Type B pancreatic cell (in vitro differentiated cells): ENCODE measurements at regions not wholly inside any gene's neighbourhood (a gene's known extent, or its start where the extent isn't known, plus 50 kb on each side); places are given as distances from the start of the nearest gene placed in this dataset.

Experiments used
- DNase-seq: peaks from one replicate; pipeline ENCODE4 v3.0.0; 2021; ENCODE audit warnings: mixed read lengths; ENCODE audit not compliant: unreplicated experiment; ENCODE audit errors: extremely low spot score
- H3K27ac Mint-ChIP-seq: 2 replicates; pipeline ENCODE4 v1.8.0; 2021; ENCODE audit warnings: mild to moderate bottlenecking, mixed read lengths
- H3K27me3 Mint-ChIP-seq: 2 replicates; pipeline ENCODE4 v1.8.0; 2021; ENCODE audit warnings: mixed read lengths
- H3K36me3 Mint-ChIP-seq: 2 replicates; pipeline ENCODE4 v1.8.0; 2021; ENCODE audit warnings: mixed read lengths
- H3K4me1 Mint-ChIP-seq: one replicate; pipeline ENCODE4 v1.8.0; 2021; ENCODE audit warnings: mixed read lengths; ENCODE audit not compliant: unreplicated experiment
- H3K4me3 Mint-ChIP-seq: 2 replicates; pipeline ENCODE4 v1.8.0; 2021; ENCODE audit warnings: mild to moderate bottlenecking, mixed read lengths
- H3K9me3 Mint-ChIP-seq: 2 replicates; pipeline ENCODE4 v1.8.0; 2021; ENCODE audit warnings: mixed read lengths
- TF ChIP-seq, protein P1 (sequence below): fragments of 200-600 bp; sonication (generic); conservative IDR thresholded peaks from 2 replicates; pipeline ENCODE4 v1.5.0; 2021; ENCODE audit warnings: antibody characterized with exemption, mild to moderate bottlenecking

GRCh38 chr2:160783474-160783873 lies 289.9 kb upstream of the RBMS1 start:
- Mint-ChIP-seq H3K9me3 (peaks cover 8% of the 10 kb centered on the region), H3K4me1 (no peaks in the 10 kb centered on the region), H3K27ac (no peak overlapping the region), H3K36me3 (no peaks in the 10 kb centered on the region), H3K27me3 (no peaks in the 10 kb centered on the region), H3K4me3 (no peak overlapping the region)
- TF ChIP-seq, protein P1, sequence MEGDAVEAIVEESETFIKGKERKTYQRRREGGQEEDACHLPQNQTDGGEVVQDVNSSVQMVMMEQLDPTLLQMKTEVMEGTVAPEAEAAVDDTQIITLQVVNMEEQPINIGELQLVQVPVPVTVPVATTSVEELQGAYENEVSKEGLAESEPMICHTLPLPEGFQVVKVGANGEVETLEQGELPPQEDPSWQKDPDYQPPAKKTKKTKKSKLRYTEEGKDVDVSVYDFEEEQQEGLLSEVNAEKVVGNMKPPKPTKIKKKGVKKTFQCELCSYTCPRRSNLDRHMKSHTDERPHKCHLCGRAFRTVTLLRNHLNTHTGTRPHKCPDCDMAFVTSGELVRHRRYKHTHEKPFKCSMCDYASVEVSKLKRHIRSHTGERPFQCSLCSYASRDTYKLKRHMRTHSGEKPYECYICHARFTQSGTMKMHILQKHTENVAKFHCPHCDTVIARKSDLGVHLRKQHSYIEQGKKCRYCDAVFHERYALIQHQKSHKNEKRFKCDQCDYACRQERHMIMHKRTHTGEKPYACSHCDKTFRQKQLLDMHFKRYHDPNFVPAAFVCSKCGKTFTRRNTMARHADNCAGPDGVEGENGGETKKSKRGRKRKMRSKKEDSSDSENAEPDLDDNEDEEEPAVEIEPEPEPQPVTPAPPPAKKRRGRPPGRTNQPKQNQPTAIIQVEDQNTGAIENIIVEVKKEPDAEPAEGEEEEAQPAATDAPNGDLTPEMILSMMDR, result no peak
- no peak for DNase-seq

GRCh38 chr2:160784034-160784433 lies 290.4 kb upstream of the RBMS1 start:
- no peak overlapping the region for H3K27ac Mint-ChIP-seq
- TF ChIP-seq, protein P1, result no peak
- no peaks in the 10 kb centered on the region for H3K4me1 Mint-ChIP-seq
- DNase-seq, result no peak
- H3K27me3 Mint-ChIP-seq, result no peaks in the 10 kb centered on the region
- H3K4me3 Mint-ChIP-seq, result no peak overlapping the region
- no peaks in the 10 kb centered on the region for H3K36me3 Mint-ChIP-seq
- peaks cover 8% of the 10 kb centered on the region for H3K9me3 Mint-ChIP-seq

- H3K36me3 Mint-ChIP-seq, result no peaks in the 10 kb centered on the region
- no peaks in the 10 kb centered on the region for H3K4me1 Mint-ChIP-seq
- no peak for DNase-seq
- no peak overlapping the region for H3K27ac Mint-ChIP-seq
- no peaks in the 10 kb centered on the region for H3K9me3 Mint-ChIP-seq
- TF ChIP-seq, protein P1, result no peak
- no peak overlapping the region for H3K4me3 Mint-ChIP-seq
- H3K27me3 Mint-ChIP-seq, result no peaks in the 10 kb centered on the region
Measured at GRCh38 chr2:160790738-160791137, 297.1 kb upstream of the RBMS1 start.

GRCh38 chr2:160791884-160792283 lies 298.3 kb upstream of the RBMS1 start:
- H3K27me3 Mint-ChIP-seq, result no peaks in the 10 kb centered on the region
- DNase-seq, result no peak
- no peaks in the 10 kb centered on the region for H3K4me1 Mint-ChIP-seq
- no peak overlapping the region for H3K27ac Mint-ChIP-seq
- no peaks in the 10 kb centered on the region for H3K9me3 Mint-ChIP-seq
- H3K4me3 Mint-ChIP-seq, result no peak overlapping the region
- H3K36me3 Mint-ChIP-seq, result no peaks in the 10 kb centered on the region
- TF ChIP-seq, protein P1, result no peak

DNA sequence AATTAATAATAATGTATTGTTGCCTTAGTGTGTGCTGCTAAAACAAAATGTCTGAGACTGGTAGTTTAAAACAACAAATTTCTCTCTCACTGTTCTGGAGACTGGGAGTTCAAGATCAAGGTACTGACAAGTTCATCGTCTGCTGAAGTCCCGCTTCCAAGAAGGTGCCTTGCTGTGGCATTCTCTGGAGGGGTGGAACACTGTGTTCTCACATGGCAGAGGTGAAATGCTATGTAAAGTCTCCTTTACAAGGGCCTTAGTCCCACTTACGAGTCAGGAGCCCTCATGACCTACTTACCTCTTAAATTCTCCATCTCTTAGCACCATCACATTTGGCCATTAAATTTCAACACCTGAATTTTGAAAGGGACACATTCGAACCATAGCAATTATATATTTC lies 299.2 kb upstream of the RBMS1 start:
- no peak overlapping the region for H3K27ac Mint-ChIP-seq
- H3K36me3 Mint-ChIP-seq, result no peaks in the 10 kb centered on the region
- H3K9me3 Mint-ChIP-seq, result peaks cover 4% of the 10 kb centered on the region
- TF ChIP-seq, protein P1, result no peak
- no peaks in the 10 kb centered on the region for H3K27me3 Mint-ChIP-seq
- H3K4me3 Mint-ChIP-seq, result no peak overlapping the region
- DNase-seq, result no peak
- H3K4me1 Mint-ChIP-seq, result no peaks in the 10 kb centered on the region

GRCh38 chr2:160794926-160795325 lies 301.3 kb upstream of the RBMS1 start:
- DNase-seq, result no peak
- Mint-ChIP-seq H3K27me3 (no peaks in the 10 kb centered on the region), H3K27ac (no peak overlapping the region), H3K9me3 (peaks cover 4% of the 10 kb centered on the region), H3K4me1 (no peaks in the 10 kb centered on the region), H3K36me3 (no peaks in the 10 kb centered on the region), H3K4me3 (no peak overlapping the region)
- TF ChIP-seq, protein P1, result no peak
